ENCODE measurements at regions not wholly inside any gene's neighbourhood (a gene's known extent, or its start where the extent isn't known, plus 50 kb on each side); places are given as distances from the start of the nearest gene placed in this dataset.

DNA sequence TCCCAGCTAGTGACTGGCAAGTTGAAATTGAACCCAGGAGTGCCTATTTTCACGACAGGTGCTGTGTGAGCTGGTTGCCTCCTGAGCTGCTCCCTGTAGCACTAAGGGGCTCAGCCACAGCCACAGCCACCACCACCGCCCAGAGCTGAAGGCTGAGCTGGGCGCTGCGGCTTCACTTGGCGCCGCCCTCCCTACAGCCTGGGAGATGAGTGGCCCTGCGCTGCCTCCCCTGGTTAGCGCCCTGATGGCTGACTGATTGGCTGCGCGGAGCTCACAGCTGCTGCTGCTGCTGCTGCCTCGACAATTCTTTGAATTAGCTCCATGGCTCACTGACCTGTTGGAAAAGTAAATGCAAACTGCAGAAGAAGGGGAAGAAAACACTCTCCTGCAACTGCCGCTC is 91.8 kb upstream of the TMEM132E start:
- Histone ChIP-seq H3K4me2 (ENCODE audit: insufficient read depth, low read length) (no peak overlapping the region), H4K20me1 (replicated peaks; ENCODE audit: control insufficient read depth, insufficient read depth, low read length) (peaks cover 3% of the 10 kb centered on the region; the same call in 1 of the 2 replicates), H3K9me1 (ENCODE audit: control insufficient read depth, insufficient read depth, low read length) (no peaks in the 10 kb centered on the region), H3K9me3 (replicated peaks; ENCODE audit: control insufficient read depth, insufficient read depth, low read depth, low read length) (no peaks in the 10 kb centered on the region), H3K4me3 (no peak overlapping the region), H3K36me3 (ENCODE audit: control insufficient read depth, insufficient read depth, low read length) (no peaks in the 10 kb centered on the region), H2AFZ (ENCODE audit: low read depth, low read length) (no peak overlapping the region), H3K27me3 (ENCODE audit: control insufficient read depth in 2 of 2, insufficient read depth in 2 of 2, low read length in 2 of 2) (peaks cover 2 to 30% of the 10 kb centered on the region in 2 experiments; a peak in 2 of 5 replicates), H3K79me2 (ENCODE audit: control insufficient read depth, insufficient read depth, low read length) (no peaks in the 10 kb centered on the region), H3K27ac (ENCODE audit: extremely low read depth, low read depth, low read length) (no peak overlapping the region), H3K4me1 (replicated peaks in 1 of 2; ENCODE audit: control insufficient read depth in 2 of 2, insufficient read depth in 2 of 2, low read length in 2 of 2) (no peaks in the 10 kb centered on the region), H3K9ac (ENCODE audit: insufficient read depth in 1 of 2, low read depth in 2 of 2, low read length in 2 of 2) (no peak overlapping the region)
- peak in 1 of 4 experiments; percentile 2 for DNase-seq (ENCODE audit: extremely low read depth in 1 of 4, low spot score in 3 of 4)
- in situ Hi-C loops (cut with MboI) (no loop called here), intact Hi-C loops (cut with micrococcal nuclease) (no loop called here)
- no peak for FAIRE-seq
- peak; percentile 63 for ATAC-seq
- BruUV-seq (replicated peaks): no TSS peak
- CTCF ChIA-PET (ENCODE audit: low intra/inter-chr PET ratio): no interaction called here
- 0% methylated on average over 12 of the region's 12 CpGs for WGBS (ENCODE audit: insufficient coverage, low coverage, missing lambda C conversion rate)
- POLR2A ChIA-PET: no interaction called here
- TF ChIP-seq, protein P1, sequence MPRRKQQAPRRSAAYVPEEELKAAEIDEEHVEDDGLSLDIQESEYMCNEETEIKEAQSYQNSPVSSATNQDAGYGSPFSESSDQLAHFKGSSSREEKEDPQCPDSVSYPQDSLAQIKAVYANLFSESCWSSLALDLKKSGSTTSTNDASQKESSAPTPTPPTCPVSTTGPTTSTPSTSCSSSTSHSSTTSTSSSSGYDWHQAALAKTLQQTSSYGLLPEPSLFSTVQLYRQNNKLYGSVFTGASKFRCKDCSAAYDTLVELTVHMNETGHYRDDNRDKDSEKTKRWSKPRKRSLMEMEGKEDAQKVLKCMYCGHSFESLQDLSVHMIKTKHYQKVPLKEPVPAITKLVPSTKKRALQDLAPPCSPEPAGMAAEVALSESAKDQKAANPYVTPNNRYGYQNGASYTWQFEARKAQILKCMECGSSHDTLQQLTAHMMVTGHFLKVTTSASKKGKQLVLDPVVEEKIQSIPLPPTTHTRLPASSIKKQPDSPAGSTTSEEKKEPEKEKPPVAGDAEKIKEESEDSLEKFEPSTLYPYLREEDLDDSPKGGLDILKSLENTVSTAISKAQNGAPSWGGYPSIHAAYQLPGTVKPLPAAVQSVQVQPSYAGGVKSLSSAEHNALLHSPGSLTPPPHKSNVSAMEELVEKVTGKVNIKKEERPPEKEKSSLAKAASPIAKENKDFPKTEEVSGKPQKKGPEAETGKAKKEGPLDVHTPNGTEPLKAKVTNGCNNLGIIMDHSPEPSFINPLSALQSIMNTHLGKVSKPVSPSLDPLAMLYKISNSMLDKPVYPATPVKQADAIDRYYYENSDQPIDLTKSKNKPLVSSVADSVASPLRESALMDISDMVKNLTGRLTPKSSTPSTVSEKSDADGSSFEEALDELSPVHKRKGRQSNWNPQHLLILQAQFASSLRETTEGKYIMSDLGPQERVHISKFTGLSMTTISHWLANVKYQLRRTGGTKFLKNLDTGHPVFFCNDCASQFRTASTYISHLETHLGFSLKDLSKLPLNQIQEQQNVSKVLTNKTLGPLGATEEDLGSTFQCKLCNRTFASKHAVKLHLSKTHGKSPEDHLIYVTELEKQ (CRISPR knock-in tag; IDR thresholded peaks at IDR 0.05): no peak
- TF ChIP-seq, protein P2, sequence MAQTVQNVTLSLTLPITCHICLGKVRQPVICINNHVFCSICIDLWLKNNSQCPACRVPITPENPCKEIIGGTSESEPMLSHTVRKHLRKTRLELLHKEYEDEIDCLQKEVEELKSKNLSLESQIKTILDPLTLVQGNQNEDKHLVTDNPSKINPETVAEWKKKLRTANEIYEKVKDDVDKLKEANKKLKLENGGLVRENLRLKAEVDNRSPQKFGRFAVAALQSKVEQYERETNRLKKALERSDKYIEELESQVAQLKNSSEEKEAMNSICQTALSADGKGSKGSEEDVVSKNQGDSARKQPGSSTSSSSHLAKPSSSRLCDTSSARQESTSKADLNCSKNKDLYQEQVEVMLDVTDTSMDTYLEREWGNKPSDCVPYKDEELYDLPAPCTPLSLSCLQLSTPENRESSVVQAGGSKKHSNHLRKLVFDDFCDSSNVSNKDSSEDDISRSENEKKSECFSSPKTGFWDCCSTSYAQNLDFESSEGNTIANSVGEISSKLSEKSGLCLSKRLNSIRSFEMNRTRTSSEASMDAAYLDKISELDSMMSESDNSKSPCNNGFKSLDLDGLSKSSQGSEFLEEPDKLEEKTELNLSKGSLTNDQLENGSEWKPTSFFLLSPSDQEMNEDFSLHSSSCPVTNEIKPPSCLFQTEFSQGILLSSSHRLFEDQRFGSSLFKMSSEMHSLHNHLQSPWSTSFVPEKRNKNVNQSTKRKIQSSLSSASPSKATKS (CRISPR knock-in tag; IDR thresholded peaks at IDR 0.05): no peak
- TF ChIP-seq HSF4 (CRISPR knock-in tag; IDR thresholded peaks at IDR 0.05; ENCODE audit: borderline replicate concordance): no peak
- TF ChIP-seq, protein P3, sequence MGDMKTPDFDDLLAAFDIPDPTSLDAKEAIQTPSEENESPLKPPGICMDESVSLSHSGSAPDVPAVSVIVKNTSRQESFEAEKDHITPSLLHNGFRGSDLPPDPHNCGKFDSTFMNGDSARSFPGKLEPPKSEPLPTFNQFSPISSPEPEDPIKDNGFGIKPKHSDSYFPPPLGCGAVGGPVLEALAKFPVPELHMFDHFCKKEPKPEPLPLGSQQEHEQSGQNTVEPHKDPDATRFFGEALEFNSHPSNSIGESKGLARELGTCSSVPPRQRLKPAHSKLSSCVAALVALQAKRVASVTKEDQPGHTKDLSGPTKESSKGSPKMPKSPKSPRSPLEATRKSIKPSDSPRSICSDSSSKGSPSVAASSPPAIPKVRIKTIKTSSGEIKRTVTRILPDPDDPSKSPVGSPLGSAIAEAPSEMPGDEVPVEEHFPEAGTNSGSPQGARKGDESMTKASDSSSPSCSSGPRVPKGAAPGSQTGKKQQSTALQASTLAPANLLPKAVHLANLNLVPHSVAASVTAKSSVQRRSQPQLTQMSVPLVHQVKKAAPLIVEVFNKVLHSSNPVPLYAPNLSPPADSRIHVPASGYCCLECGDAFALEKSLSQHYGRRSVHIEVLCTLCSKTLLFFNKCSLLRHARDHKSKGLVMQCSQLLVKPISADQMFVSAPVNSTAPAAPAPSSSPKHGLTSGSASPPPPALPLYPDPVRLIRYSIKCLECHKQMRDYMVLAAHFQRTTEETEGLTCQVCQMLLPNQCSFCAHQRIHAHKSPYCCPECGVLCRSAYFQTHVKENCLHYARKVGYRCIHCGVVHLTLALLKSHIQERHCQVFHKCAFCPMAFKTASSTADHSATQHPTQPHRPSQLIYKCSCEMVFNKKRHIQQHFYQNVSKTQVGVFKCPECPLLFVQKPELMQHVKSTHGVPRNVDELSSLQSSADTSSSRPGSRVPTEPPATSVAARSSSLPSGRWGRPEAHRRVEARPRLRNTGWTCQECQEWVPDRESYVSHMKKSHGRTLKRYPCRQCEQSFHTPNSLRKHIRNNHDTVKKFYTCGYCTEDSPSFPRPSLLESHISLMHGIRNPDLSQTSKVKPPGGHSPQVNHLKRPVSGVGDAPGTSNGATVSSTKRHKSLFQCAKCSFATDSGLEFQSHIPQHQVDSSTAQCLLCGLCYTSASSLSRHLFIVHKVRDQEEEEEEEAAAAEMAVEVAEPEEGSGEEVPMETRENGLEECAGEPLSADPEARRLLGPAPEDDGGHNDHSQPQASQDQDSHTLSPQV (IDR thresholded peaks at IDR 0.05): no peak
- no peak for TF ChIP-seq NCOA6 (IDR thresholded peaks at IDR 0.05)
- TF ChIP-seq, protein P4, sequence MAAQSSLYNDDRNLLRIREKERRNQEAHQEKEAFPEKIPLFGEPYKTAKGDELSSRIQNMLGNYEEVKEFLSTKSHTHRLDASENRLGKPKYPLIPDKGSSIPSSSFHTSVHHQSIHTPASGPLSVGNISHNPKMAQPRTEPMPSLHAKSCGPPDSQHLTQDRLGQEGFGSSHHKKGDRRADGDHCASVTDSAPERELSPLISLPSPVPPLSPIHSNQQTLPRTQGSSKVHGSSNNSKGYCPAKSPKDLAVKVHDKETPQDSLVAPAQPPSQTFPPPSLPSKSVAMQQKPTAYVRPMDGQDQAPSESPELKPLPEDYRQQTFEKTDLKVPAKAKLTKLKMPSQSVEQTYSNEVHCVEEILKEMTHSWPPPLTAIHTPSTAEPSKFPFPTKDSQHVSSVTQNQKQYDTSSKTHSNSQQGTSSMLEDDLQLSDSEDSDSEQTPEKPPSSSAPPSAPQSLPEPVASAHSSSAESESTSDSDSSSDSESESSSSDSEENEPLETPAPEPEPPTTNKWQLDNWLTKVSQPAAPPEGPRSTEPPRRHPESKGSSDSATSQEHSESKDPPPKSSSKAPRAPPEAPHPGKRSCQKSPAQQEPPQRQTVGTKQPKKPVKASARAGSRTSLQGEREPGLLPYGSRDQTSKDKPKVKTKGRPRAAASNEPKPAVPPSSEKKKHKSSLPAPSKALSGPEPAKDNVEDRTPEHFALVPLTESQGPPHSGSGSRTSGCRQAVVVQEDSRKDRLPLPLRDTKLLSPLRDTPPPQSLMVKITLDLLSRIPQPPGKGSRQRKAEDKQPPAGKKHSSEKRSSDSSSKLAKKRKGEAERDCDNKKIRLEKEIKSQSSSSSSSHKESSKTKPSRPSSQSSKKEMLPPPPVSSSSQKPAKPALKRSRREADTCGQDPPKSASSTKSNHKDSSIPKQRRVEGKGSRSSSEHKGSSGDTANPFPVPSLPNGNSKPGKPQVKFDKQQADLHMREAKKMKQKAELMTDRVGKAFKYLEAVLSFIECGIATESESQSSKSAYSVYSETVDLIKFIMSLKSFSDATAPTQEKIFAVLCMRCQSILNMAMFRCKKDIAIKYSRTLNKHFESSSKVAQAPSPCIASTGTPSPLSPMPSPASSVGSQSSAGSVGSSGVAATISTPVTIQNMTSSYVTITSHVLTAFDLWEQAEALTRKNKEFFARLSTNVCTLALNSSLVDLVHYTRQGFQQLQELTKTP (IDR thresholded peaks at IDR 0.05; ENCODE audit: low read depth in 1 of 2, partially characterized antibody in 2 of 2): no peak
- TF ChIP-seq SRSF9 (IDR thresholded peaks at IDR 0.05; ENCODE audit: borderline replicate concordance, low read depth, low read length): no peak
- TF ChIP-seq TCF3 (CRISPR knock-in tag; IDR thresholded peaks at IDR 0.05): no peak
